ENCODE measurements at regions not wholly inside any gene's neighbourhood (a gene's known extent, or its start where the extent isn't known, plus 50 kb on each side); places are given as distances from the start of the nearest gene placed in this dataset.

GRCh38 chr4:84041426-84041825 lies 457.7 kb downstream of the NKX6-1 start:
- TF ChIP-seq CTCF (conservative IDR thresholded peaks at IDR 0.05): no peak
- TF ChIP-seq EZH2 (IDR thresholded peaks at IDR 0.05; ENCODE audit: low read depth): no peak
